ENCODE measurements at regions not wholly inside any gene's neighbourhood (a gene's known extent, or its start where the extent isn't known, plus 50 kb on each side); places are given as distances from the start of the nearest gene placed in this dataset.

GRCh38 chr6:223136-223535 lies 69.2 kb upstream of the DUSP22 start:
- intact Hi-C loops (cut with micrococcal nuclease; ENCODE audit: unreplicated experiment): no loop called here
- TF ChIP-seq CTCF (IDR thresholded peaks at IDR 0.05; ENCODE audit: insufficient read depth in 1 of 2, low read depth in 1 of 2, low read length in 1 of 2, severe bottlenecking in 1 of 2, unreplicated experiment in 1 of 2): no peak
- Histone ChIP-seq H3K9me3 (no peaks in the 10 kb centered on the region), H3K4me3 (ENCODE audit: low read depth, low read length) (no peak overlapping the region), H3K36me3 (ENCODE audit: control insufficient read depth, insufficient read depth, low read length) (no peaks in the 10 kb centered on the region), H3K4me1 (no peaks in the 10 kb centered on the region), H3K27me3 (replicated peaks; ENCODE audit: control insufficient read depth, insufficient read depth, low read length) (no peaks in the 10 kb centered on the region; the same call in 1 of the 2 replicates)
- DNase-seq: no peak
- no peaks in the 10 kb centered on the region for H3K9me3 Mint-ChIP-seq (ENCODE audit: unreplicated experiment)
- no peak overlapping the region for H3K4me3 Mint-ChIP-seq (ENCODE audit: unreplicated experiment)
- CTCF ChIA-PET: no interaction called here
- POLR2A ChIA-PET: no interaction called here
- BruUV-seq (replicated peaks): no TSS peak
- no peaks in the 10 kb centered on the region for H3K4me1 Mint-ChIP-seq (ENCODE audit: low read depth, unreplicated experiment)
- H3K36me3 Mint-ChIP-seq (ENCODE audit: insufficient read depth, unreplicated experiment): no peaks in the 10 kb centered on the region
- no peaks in the 10 kb centered on the region for H3K27me3 Mint-ChIP-seq (ENCODE audit: insufficient read depth, unreplicated experiment)
- no peak overlapping the region for H3K27ac Mint-ChIP-seq (ENCODE audit: unreplicated experiment)

- Mint-ChIP-seq H3K27me3 (ENCODE audit: insufficient read depth, unreplicated experiment) (no peaks in the 10 kb centered on the region), H3K4me1 (ENCODE audit: low read depth, unreplicated experiment) (no peaks in the 10 kb centered on the region), H3K4me3 (ENCODE audit: unreplicated experiment) (no peak overlapping the region), H3K9me3 (ENCODE audit: unreplicated experiment) (no peaks in the 10 kb centered on the region), H3K27ac (ENCODE audit: unreplicated experiment) (no peak overlapping the region), H3K36me3 (ENCODE audit: insufficient read depth, unreplicated experiment) (no peaks in the 10 kb centered on the region)
- no peaks in the 10 kb centered on the region for H3K9me3 ChIP-seq
- intact Hi-C loops (cut with micrococcal nuclease; ENCODE audit: unreplicated experiment): no loop called here
- TF ChIP-seq CTCF (IDR thresholded peaks at IDR 0.05; ENCODE audit: insufficient read depth in 1 of 2, low read depth in 1 of 2, low read length in 1 of 2, severe bottlenecking in 1 of 2, unreplicated experiment in 1 of 2): no peak
- POLR2A ChIA-PET: no interaction called here
- no peaks in the 10 kb centered on the region; the same call in 1 of the 2 replicates for H3K27me3 ChIP-seq (replicated peaks; ENCODE audit: control insufficient read depth, insufficient read depth, low read length)
- no peaks in the 10 kb centered on the region for H3K4me1 ChIP-seq
- no peak for DNase-seq
- no TSS peak for BruUV-seq (replicated peaks)
- no peaks in the 10 kb centered on the region for H3K36me3 ChIP-seq (ENCODE audit: control insufficient read depth, insufficient read depth, low read length)
- no peak overlapping the region for H3K4me3 ChIP-seq (ENCODE audit: low read depth, low read length)
- CTCF ChIA-PET: no interaction called here
Measured at GRCh38 chr6:223763-224162, 68.5 kb upstream of the DUSP22 start.

- TF ChIP-seq CTCF (IDR thresholded peaks at IDR 0.05; ENCODE audit: insufficient read depth in 1 of 2, low read depth in 1 of 2, low read length in 1 of 2, severe bottlenecking in 1 of 2, unreplicated experiment in 1 of 2): no peak
- no peaks in the 10 kb centered on the region for H3K27me3 Mint-ChIP-seq (ENCODE audit: insufficient read depth, unreplicated experiment)
- Histone ChIP-seq H3K27me3 (replicated peaks; ENCODE audit: control insufficient read depth, insufficient read depth, low read length) (no peaks in the 10 kb centered on the region; the same call in 1 of the 2 replicates), H3K36me3 (ENCODE audit: control insufficient read depth, insufficient read depth, low read length) (no peaks in the 10 kb centered on the region), H3K9me3 (no peaks in the 10 kb centered on the region), H3K4me3 (ENCODE audit: low read depth, low read length) (no peak overlapping the region), H3K4me1 (no peaks in the 10 kb centered on the region)
- H3K27ac Mint-ChIP-seq (ENCODE audit: unreplicated experiment): no peak overlapping the region
- no peak for DNase-seq
- intact Hi-C loops (cut with micrococcal nuclease; ENCODE audit: unreplicated experiment): no loop called here
- no TSS peak for BruUV-seq (replicated peaks)
- no peaks in the 10 kb centered on the region for H3K9me3 Mint-ChIP-seq (ENCODE audit: unreplicated experiment)
- POLR2A ChIA-PET: no interaction called here
- H3K4me1 Mint-ChIP-seq (ENCODE audit: low read depth, unreplicated experiment): no peaks in the 10 kb centered on the region
- H3K4me3 Mint-ChIP-seq (ENCODE audit: unreplicated experiment): no peak overlapping the region
- CTCF ChIA-PET: no interaction called here
- no peaks in the 10 kb centered on the region for H3K36me3 Mint-ChIP-seq (ENCODE audit: insufficient read depth, unreplicated experiment)
Measured at GRCh38 chr6:224350-224749, 67.9 kb upstream of the DUSP22 start.
